Panc1 (cell line): ENCODE measurements at regions not wholly inside any gene's neighbourhood (a gene's known extent, or its start where the extent isn't known, plus 50 kb on each side); places are given as distances from the start of the nearest gene placed in this dataset.

ENCODE experiments used
- ATAC-seq: fragments of 200-7000 bp; cut with Tn5 transposase; 2 replicates; pipeline ENCODE4 v1.9.1; 2020; ENCODE audit warnings: mild to moderate bottlenecking, moderate library complexity
- BruUV-seq: library from RNA; stranded (reverse); fragments of 400-500 nt; replicated peaks from 2 replicates; lab custom pipeline; 2021; lab: Mats Ljungman, UMichigan
- CTCF ChIA-PET: fragments of 300-600 bp; sonication (Branson Sonifier 250); formaldehyde crosslinking; loops from one replicate; lab custom pipeline; 2022; ENCODE audit warnings: antibody characterized with exemption; lab: Charles Lee
- POLR2A ChIA-PET: fragments of 300-600 bp; sonication (Branson Sonifier 250); formaldehyde crosslinking; loops from one replicate; lab custom pipeline; 2022; ENCODE audit warnings: antibody characterized with exemption; lab: Charles Lee
- DNase-seq: peaks from one replicate; pipeline ENCODE4 v3.0.0-alpha.2; 2010; ENCODE audit warnings: low read depth, low spot score
- H3K27ac ChIP-seq: 2 replicates; pipeline ENCODE4 v1.5.1; 2011; ENCODE audit warnings: mild to moderate bottlenecking, low read length, inconsistent platforms
- H3K27me3 ChIP-seq: fragments of 200-500 bp; sonication (Bioruptor generic); 2 replicates; pipeline ENCODE4 v1.6.0; 2014; ENCODE audit warnings: low read length, inconsistent platforms; ENCODE audit not compliant: control insufficient read depth, insufficient read depth
- H3K36me3 ChIP-seq: fragments of 200-500 bp; sonication (Bioruptor generic); 2 replicates; pipeline ENCODE4 v1.5.1; 2014; ENCODE audit warnings: inconsistent platforms, mild to moderate bottlenecking, low read length, moderate library complexity; ENCODE audit not compliant: control insufficient read depth, insufficient read depth
- H3K4me1 ChIP-seq: 2 replicates; pipeline ENCODE4 v1.5.1; 2011; ENCODE audit warnings: inconsistent platforms, mild to moderate bottlenecking, low read length, moderate library complexity; ENCODE audit not compliant: control insufficient read depth, insufficient read depth
- H3K4me3 ChIP-seq, 2 experiments: 2 replicates each; pipeline ENCODE4 v1.5.1; 2011 to 2012; ENCODE audit warnings: low read depth in 2 of 2, low read length in 2 of 2, mild to moderate bottlenecking in 2 of 2, inconsistent platforms in 1 of 2, moderate library complexity in 1 of 2
- H3K9me3 ChIP-seq: fragments of 200-500 bp; sonication (Bioruptor generic); 2 replicates; pipeline ENCODE4 v1.5.1; 2014; ENCODE audit warnings: low read depth, mild to moderate bottlenecking, inconsistent platforms, low read length, moderate library complexity; ENCODE audit not compliant: control insufficient read depth, insufficient read depth
- POLR2AphosphoS5 ChIP-seq: IDR thresholded peaks from 2 replicates; pipeline ENCODE4 v1.6.1; 2012; ENCODE audit warnings: mild to moderate bottlenecking, low read depth, low read length, moderate library complexity
- SIN3A ChIP-seq: IDR thresholded peaks from 2 replicates; pipeline ENCODE4 v1.6.1; 2012; ENCODE audit warnings: low read depth, mild to moderate bottlenecking, low read length, moderate library complexity, borderline replicate concordance; ENCODE audit not compliant: insufficient read depth
- TCF7L2 ChIP-seq: IDR thresholded peaks from 2 replicates; pipeline ENCODE4 v1.6.1; 2011; ENCODE audit warnings: mild to moderate bottlenecking, low read depth, low read length, inconsistent platforms
- in situ Hi-C: cut with HindIII; loops from 2 replicates; pipeline ENCODE4 v1.10.0; 2016; ENCODE audit warnings: low sequenced_read_pairs, low pct_unique_long_range_greater_than_20kb
- intact Hi-C: fragments of 100-400 bp; cut with micrococcal nuclease; formaldehyde crosslinking; loops from one replicate; pipeline ENCODE4 v1.10.0; 2022; ENCODE audit not compliant: unreplicated experiment
- TF ChIP-seq, protein P1 (sequence below), 2 experiments: IDR thresholded peaks; 2 replicates each; pipeline ENCODE4 v1.6.1; 2011 to 2012; ENCODE audit warnings: low read depth in 2 of 2, control low read depth in 1 of 2, low read length in 1 of 2, mild to moderate bottlenecking in 1 of 2, moderate library complexity in 1 of 2; ENCODE audit not compliant: insufficient read depth in 1 of 2
- TF ChIP-seq, protein P2 (sequence below): fragments of 450-650 bp; IDR thresholded peaks from 2 replicates; pipeline ENCODE4 v1.5.1; 2017; ENCODE audit warnings: mild to moderate bottlenecking

DNA sequence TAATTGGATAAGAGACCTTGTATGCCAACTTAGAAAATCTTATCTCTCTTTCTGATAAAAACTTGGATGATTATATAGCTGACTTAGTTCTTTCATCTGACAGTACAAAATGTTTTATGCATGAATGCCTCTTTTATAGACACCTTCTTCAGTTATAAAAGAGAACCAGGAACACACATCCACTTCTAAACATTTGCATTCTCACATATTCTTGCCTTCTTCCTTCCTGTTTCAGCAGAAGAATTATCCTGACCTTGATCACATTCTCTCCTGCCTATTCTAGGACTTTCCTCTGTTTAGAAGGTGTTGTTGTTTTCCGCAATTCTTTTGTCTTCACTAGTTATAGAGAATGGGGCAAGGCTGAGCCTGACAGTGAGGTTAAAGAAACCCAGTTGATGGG lies 80.9 kb downstream of the LARP7 start:
- intact Hi-C loops (no loop called here), in situ Hi-C loops (no loop called here)
- TF ChIP-seq, protein P1, sequence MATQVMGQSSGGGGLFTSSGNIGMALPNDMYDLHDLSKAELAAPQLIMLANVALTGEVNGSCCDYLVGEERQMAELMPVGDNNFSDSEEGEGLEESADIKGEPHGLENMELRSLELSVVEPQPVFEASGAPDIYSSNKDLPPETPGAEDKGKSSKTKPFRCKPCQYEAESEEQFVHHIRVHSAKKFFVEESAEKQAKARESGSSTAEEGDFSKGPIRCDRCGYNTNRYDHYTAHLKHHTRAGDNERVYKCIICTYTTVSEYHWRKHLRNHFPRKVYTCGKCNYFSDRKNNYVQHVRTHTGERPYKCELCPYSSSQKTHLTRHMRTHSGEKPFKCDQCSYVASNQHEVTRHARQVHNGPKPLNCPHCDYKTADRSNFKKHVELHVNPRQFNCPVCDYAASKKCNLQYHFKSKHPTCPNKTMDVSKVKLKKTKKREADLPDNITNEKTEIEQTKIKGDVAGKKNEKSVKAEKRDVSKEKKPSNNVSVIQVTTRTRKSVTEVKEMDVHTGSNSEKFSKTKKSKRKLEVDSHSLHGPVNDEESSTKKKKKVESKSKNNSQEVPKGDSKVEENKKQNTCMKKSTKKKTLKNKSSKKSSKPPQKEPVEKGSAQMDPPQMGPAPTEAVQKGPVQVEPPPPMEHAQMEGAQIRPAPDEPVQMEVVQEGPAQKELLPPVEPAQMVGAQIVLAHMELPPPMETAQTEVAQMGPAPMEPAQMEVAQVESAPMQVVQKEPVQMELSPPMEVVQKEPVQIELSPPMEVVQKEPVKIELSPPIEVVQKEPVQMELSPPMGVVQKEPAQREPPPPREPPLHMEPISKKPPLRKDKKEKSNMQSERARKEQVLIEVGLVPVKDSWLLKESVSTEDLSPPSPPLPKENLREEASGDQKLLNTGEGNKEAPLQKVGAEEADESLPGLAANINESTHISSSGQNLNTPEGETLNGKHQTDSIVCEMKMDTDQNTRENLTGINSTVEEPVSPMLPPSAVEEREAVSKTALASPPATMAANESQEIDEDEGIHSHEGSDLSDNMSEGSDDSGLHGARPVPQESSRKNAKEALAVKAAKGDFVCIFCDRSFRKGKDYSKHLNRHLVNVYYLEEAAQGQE (IDR thresholded peaks at IDR 0.05; ENCODE audit: insufficient read depth in 1 of 2, low read depth in 2 of 2, low read length in 1 of 2): no peak
- TF ChIP-seq POLR2AphosphoS5 (no peak), SIN3A (no peak), TCF7L2 (no peak)
- TF ChIP-seq, protein P2, sequence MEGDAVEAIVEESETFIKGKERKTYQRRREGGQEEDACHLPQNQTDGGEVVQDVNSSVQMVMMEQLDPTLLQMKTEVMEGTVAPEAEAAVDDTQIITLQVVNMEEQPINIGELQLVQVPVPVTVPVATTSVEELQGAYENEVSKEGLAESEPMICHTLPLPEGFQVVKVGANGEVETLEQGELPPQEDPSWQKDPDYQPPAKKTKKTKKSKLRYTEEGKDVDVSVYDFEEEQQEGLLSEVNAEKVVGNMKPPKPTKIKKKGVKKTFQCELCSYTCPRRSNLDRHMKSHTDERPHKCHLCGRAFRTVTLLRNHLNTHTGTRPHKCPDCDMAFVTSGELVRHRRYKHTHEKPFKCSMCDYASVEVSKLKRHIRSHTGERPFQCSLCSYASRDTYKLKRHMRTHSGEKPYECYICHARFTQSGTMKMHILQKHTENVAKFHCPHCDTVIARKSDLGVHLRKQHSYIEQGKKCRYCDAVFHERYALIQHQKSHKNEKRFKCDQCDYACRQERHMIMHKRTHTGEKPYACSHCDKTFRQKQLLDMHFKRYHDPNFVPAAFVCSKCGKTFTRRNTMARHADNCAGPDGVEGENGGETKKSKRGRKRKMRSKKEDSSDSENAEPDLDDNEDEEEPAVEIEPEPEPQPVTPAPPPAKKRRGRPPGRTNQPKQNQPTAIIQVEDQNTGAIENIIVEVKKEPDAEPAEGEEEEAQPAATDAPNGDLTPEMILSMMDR: no peak
- no peaks in the 10 kb centered on the region for H3K36me3 ChIP-seq
- DNase-seq (no peak), ATAC-seq (no peak)
- no peaks in the 10 kb centered on the region for H3K4me1 ChIP-seq
- no peak overlapping the region for H3K27ac ChIP-seq
- CTCF ChIA-PET: no interaction called here
- no peak overlapping the region for H3K4me3 ChIP-seq
- no peaks in the 10 kb centered on the region for H3K9me3 ChIP-seq
- no peaks in the 10 kb centered on the region for H3K27me3 ChIP-seq
- POLR2A ChIA-PET: no interaction called here
- no TSS peak for BruUV-seq

DNA sequence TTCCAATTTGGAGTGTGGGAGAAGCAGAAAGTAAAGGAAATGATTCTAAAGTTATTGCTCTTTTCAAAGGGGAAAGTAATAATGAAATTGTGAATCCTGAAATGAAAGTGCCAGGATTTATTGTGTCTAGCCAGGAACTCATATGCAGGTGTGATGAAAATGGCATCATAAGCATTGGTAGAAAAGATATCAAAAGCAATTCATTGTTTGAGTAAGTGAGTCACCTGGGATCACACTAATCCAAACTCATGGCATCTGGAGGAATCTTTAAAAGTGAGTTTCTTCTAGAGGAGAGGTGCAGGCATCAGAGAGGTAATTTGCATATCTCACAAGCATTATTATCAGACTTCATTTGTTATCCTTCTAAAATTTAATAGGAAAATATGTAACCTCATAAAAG lies 84.7 kb downstream of the LARP7 start:
- intact Hi-C loops: no loop called here
- no peaks in the 10 kb centered on the region for H3K36me3 ChIP-seq
- H3K9me3 ChIP-seq: no peaks in the 10 kb centered on the region
- ChIA-PET CTCF (no interaction called here), POLR2A (no interaction called here)
- no peaks in the 10 kb centered on the region for H3K4me1 ChIP-seq
- ATAC-seq (no peak), DNase-seq (no peak)
- no peak overlapping the region for H3K4me3 ChIP-seq
- no peaks in the 10 kb centered on the region for H3K27me3 ChIP-seq
- in situ Hi-C loops: no loop called here
- BruUV-seq: no TSS peak
- no peak overlapping the region for H3K27ac ChIP-seq
- TF ChIP-seq, protein P1 (IDR thresholded peaks at IDR 0.05; ENCODE audit: insufficient read depth in 1 of 2, low read depth in 2 of 2, low read length in 1 of 2): no peak
- TF ChIP-seq SIN3A (no peak), TCF7L2 (no peak), POLR2AphosphoS5 (no peak)
- TF ChIP-seq, protein P2: no peak
